Hematopoietic multipotent progenitor cell treated with erythropoietin and hydrocortisone succinate and interleukin-3 and kit ligand, for 6 days (in vitro differentiated cells): ENCODE measurements at regions not wholly inside any gene's neighbourhood (a gene's known extent, or its start where the extent isn't known, plus 50 kb on each side); places are given as distances from the start of the nearest gene placed in this dataset.

Experiments used
- DNase-seq: peaks from one replicate; pipeline ENCODE4 v3.0.0-alpha.2; 2015

GRCh38 chr1:147466543-147466942 is 74.8 kb upstream of the BCL9 start:
- no peak for DNase-seq

- DNase-seq: no peak
These were observed 71.2 kb upstream of the BCL9 start for GRCh38 chr1:147470079-147470478.

- DNase-seq: no peak
These were observed 68.8 kb upstream of the BCL9 start for GRCh38 chr1:147472489-147472888.

GRCh38 chr1:147472966-147473732 is 68.2 kb upstream of the BCL9 start:
- DNase-seq: no peak

GRCh38 chr1:147473733-147474049 is 67.6 kb upstream of the BCL9 start:
- no peak for DNase-seq

GRCh38 chr1:147475488-147475887 is 65.8 kb upstream of the BCL9 start:
- no peak for DNase-seq

- DNase-seq: no peak
These were observed 62.8 kb upstream of the BCL9 start for GRCh38 chr1:147478521-147478920.

- no peak for DNase-seq
These were observed 61.3 kb upstream of the BCL9 start for GRCh38 chr1:147479864-147480564.

- DNase-seq: no peak
These were observed 60.8 kb upstream of the BCL9 start for GRCh38 chr1:147480565-147480935.

GRCh38 chr1:147486876-147487656 is 54.2 kb upstream of the BCL9 start:
- DNase-seq: no peak

- DNase-seq: no peak
These were observed 50.2 kb upstream of the BCL9 start for GRCh38 chr1:147491098-147491497.
